ENCODE measurements at regions not wholly inside any gene's neighbourhood (a gene's known extent, or its start where the extent isn't known, plus 50 kb on each side); places are given as distances from the start of the nearest gene placed in this dataset.

- Histone ChIP-seq H3K4me3 (peak overlapping the region in 3 of 4 donors; percentile 23 to 64 (median 52)), H3K9me3 (no peaks in the 10 kb centered on the region), H3K27me3 (no peaks in the 10 kb centered on the region), H3K27ac (peak overlapping the region; percentile 30 to 82 (median 60)), H3K36me3 (no peaks in the 10 kb centered on the region), H3K4me1 (no peaks in the 10 kb centered on the region)
- intact Hi-C loops (cut with DNase I) = no loop called here
- ATAC-seq = peak; percentile 53 to 73 (median 63)
- 5% methylated on average over 4 of the region's 4 CpGs for WGBS, 2 donors
- DNase-seq = peak in 1 of 6 donors; percentile 26
- no peak for TF ChIP-seq CTCF (IDR thresholded peaks at IDR 0.05)
- FAIRE-seq = no peak
Observed at GRCh38 chr19:30718707-30719106, 346.5 kb downstream of the ZNF536 start.

GRCh38 chr19:30718014-30718413 lies 345.8 kb downstream of the ZNF536 start:
- WGBS, 2 donors = 57% methylated on average over 2 of the region's 2 CpGs
- ATAC-seq = no peak
- Histone ChIP-seq H3K27me3 (no peaks in the 10 kb centered on the region), H3K4me3 (no peak overlapping the region), H3K27ac (no peak overlapping the region), H3K9me3 (no peaks in the 10 kb centered on the region), H3K4me1 (no peaks in the 10 kb centered on the region), H3K36me3 (no peaks in the 10 kb centered on the region)
- no peak for FAIRE-seq
- no peak for DNase-seq
- intact Hi-C loops (cut with DNase I) = no loop called here
- TF ChIP-seq CTCF (IDR thresholded peaks at IDR 0.05) = no peak

GRCh38 chr19:30717381-30717780 lies 345.2 kb downstream of the ZNF536 start:
- H3K27me3 ChIP-seq = no peaks in the 10 kb centered on the region
- ATAC-seq = no peak
- FAIRE-seq = no peak
- H3K27ac ChIP-seq = no peak overlapping the region
- TF ChIP-seq CTCF (IDR thresholded peaks at IDR 0.05) = no peak
- H3K36me3 ChIP-seq = no peaks in the 10 kb centered on the region
- H3K4me1 ChIP-seq = no peaks in the 10 kb centered on the region
- H3K9me3 ChIP-seq = no peaks in the 10 kb centered on the region
- intact Hi-C loops (cut with DNase I) = no loop called here
- no peak overlapping the region for H3K4me3 ChIP-seq
- WGBS, 2 donors = 78 to 86% methylated on average over 5 of the region's 5 CpGs
- DNase-seq = no peak

- WGBS, 2 donors = 76 to 80% methylated on average over 7 of the region's 7 CpGs
- FAIRE-seq = no peak
Observed at GRCh38 chr19:30712431-30713337, 340.5 kb downstream of the ZNF536 start.

More at GRCh38 chr19:30712431-30713337, 340.5 kb downstream of the ZNF536 start:
- DNase-seq = no peak
- Histone ChIP-seq H3K4me3 (no peak overlapping the region), H3K4me1 (no peaks in the 10 kb centered on the region), H3K27me3 (peaks cover 0 to 16% (median 2%) of the 10 kb centered on the region in 4 donors), H3K27ac (no peak overlapping the region), H3K9me3 (no peaks in the 10 kb centered on the region), H3K36me3 (no peaks in the 10 kb centered on the region)
- no peak for TF ChIP-seq CTCF (IDR thresholded peaks at IDR 0.05)
- ATAC-seq = no peak
- intact Hi-C loops (cut with DNase I) = no loop called here
